AG04450 (cell line): ENCODE measurements at regions not wholly inside any gene's neighbourhood (a gene's known extent, or its start where the extent isn't known, plus 50 kb on each side); places are given as distances from the start of the nearest gene placed in this dataset.
"Not testable (repeated sequence)": the region's sequence is repeated elsewhere in the genome, so short reads cannot be mapped to it uniquely, and the experiment has no call there.

Experiments used
- CTCF ChIA-PET: fragments of 300-600, 350-600 bp; formaldehyde crosslinking; extraction: SDS; loops from one replicate; lab custom pipeline; 2022; ENCODE audit warnings: antibody characterized with exemption, inconsistent platforms; lab: Charles Lee
- POLR2A ChIA-PET: fragments of 350-600 bp; formaldehyde crosslinking; extraction: SDS; loops from one replicate; lab custom pipeline; 2021; ENCODE audit warnings: antibody characterized with exemption, inconsistent platforms; lab: Yijun Ruan, JAX
- DNase-seq: peaks from one replicate; pipeline ENCODE4 v3.0.0-alpha.2; 2011; ENCODE audit warnings: low read depth, low spot score
- H3K27ac ChIP-seq: one replicate; pipeline ENCODE4 v1.5.1; 2012; ENCODE audit warnings: low read depth, low read length, control low read depth
- H3K27me3 ChIP-seq: one replicate; pipeline ENCODE4 v1.6.0; 2012; ENCODE audit warnings: low read length; ENCODE audit not compliant: control insufficient read depth, insufficient read depth
- H3K4me3 ChIP-seq: 2 replicates; pipeline ENCODE4 v1.5.1; 2011; ENCODE audit warnings: mild to moderate bottlenecking, low read depth, low read length, control low read depth
- H3K9me3 ChIP-seq: 2 replicates; pipeline ENCODE4 v1.5.1; 2012; ENCODE audit warnings: low read length; ENCODE audit not compliant: control insufficient read depth, insufficient read depth
- CTCF ChIP-seq: IDR thresholded peaks from 2 replicates; pipeline ENCODE4 v1.5.1; 2011; ENCODE audit warnings: low read depth, low read length, control low read depth, inconsistent platforms

- CTCF ChIA-PET: interaction anchor here (0.6 to 2.4 kb wide), 43 partner anchors 9 to 477 kb away, joined by 3 to 77 read pairs (median 4); partner anchors contain the start of gene DNAH7
- POLR2A ChIA-PET: interaction anchor here (0.9 kb wide), 1 partner anchor 39 kb away, joined by 5 read pairs; no protein-coding TSS in a partner anchor
- H3K27ac ChIP-seq, H3K27me3 ChIP-seq, DNase-seq, H3K9me3 ChIP-seq, H3K4me3 ChIP-seq: not testable (repeated sequence)
- TF ChIP-seq CTCF: peak; percentile 54
These were observed 126.8 kb upstream of the STK17B start for GRCh38 chr2:196298106-196298723.

- Histone ChIP-seq H3K27me3 (no peaks in the 10 kb centered on the region), H3K27ac (no peak overlapping the region), H3K4me3 (no peak overlapping the region), H3K9me3 (no peaks in the 10 kb centered on the region)
- DNase-seq: no peak
- no peak for TF ChIP-seq CTCF
- ChIA-PET POLR2A (no interaction called here), CTCF (interaction anchor here (2.0 to 2.7 kb wide), 2 partner anchors 10 to 146 kb away, joined by 6 to 11 read pairs; no protein-coding TSS in a partner anchor)
These were observed 136.5 kb upstream of the STK17B start for GRCh38 chr2:196307775-196308305.

GRCh38 chr2:196309691-196310090, 138.3 kb upstream of the STK17B start:
- Histone ChIP-seq H3K27me3 (no peaks in the 10 kb centered on the region), H3K9me3 (no peaks in the 10 kb centered on the region), H3K27ac (no peak overlapping the region), H3K4me3 (no peak overlapping the region)
- ChIA-PET CTCF (no interaction called here), POLR2A (no interaction called here)
- no peak for DNase-seq
- no peak for TF ChIP-seq CTCF

GRCh38 chr2:196314157-196314556, 142.8 kb upstream of the STK17B start:
- Histone ChIP-seq H3K27ac (no peak overlapping the region), H3K27me3 (no peaks in the 10 kb centered on the region), H3K9me3 (no peaks in the 10 kb centered on the region), H3K4me3 (no peak overlapping the region)
- no peak for TF ChIP-seq CTCF
- no peak for DNase-seq
- POLR2A ChIA-PET: no interaction called here
- CTCF ChIA-PET: interaction anchor here (1.4 to 1.9 kb wide), 2 partner anchors 23 to 24 kb away, joined by 4 to 5 read pairs; no protein-coding TSS in a partner anchor

- CTCF ChIA-PET: interaction anchor here (1.4 to 1.9 kb wide), 2 partner anchors 22 to 23 kb away, joined by 4 to 5 read pairs; no protein-coding TSS in a partner anchor
- POLR2A ChIA-PET: no interaction called here
- Histone ChIP-seq H3K4me3 (no peak overlapping the region), H3K27ac (no peak overlapping the region), H3K9me3 (no peaks in the 10 kb centered on the region), H3K27me3 (no peaks in the 10 kb centered on the region)
- DNase-seq: no peak
- no peak for TF ChIP-seq CTCF
These were observed 143.4 kb upstream of the STK17B start for GRCh38 chr2:196314780-196315179.
